ENCODE measurements at regions not wholly inside any gene's neighbourhood (a gene's known extent, or its start where the extent isn't known, plus 50 kb on each side); places are given as distances from the start of the nearest gene placed in this dataset.

DNA sequence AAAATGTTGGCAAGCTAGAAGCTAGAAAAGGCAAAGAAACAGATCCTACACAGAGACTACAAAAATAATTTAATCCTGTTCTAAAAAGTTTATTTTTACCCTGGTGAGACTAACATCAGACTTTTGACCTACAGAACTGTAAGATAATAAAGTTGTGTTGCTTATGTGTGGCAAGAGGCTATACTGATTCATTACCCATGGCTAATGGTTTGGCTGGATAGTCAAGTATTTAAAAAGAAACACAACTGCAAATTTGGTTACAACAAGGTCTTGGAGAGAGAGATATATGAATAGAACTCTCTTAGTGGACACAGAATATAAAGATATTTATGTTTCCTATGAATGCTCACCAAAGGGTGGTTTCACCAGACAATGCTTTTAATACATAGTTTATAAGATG, 364.2 kb upstream of the PLSCR5 start:
- DNase-seq (ENCODE audit: extremely low spot score), result no peak
- POLR2A ChIA-PET, result no interaction called here
- CTCF ChIA-PET, result no interaction called here
- TF ChIP-seq SP1 (IDR thresholded peaks at IDR 0.05), result no peak
- TF ChIP-seq ARNT (IDR thresholded peaks at IDR 0.05), result no peak
- TF ChIP-seq L3MBTL2 (conservative IDR thresholded peaks at IDR 0.05), result no peak
- TF ChIP-seq, protein P1, sequence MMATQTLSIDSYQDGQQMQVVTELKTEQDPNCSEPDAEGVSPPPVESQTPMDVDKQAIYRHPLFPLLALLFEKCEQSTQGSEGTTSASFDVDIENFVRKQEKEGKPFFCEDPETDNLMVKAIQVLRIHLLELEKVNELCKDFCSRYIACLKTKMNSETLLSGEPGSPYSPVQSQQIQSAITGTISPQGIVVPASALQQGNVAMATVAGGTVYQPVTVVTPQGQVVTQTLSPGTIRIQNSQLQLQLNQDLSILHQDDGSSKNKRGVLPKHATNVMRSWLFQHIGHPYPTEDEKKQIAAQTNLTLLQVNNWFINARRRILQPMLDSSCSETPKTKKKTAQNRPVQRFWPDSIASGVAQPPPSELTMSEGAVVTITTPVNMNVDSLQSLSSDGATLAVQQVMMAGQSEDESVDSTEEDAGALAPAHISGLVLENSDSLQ (IDR thresholded peaks at IDR 0.05), result no peak
- TF ChIP-seq BHLHE40 (IDR thresholded peaks at IDR 0.05; ENCODE audit: borderline replicate concordance), result no peak
- TF ChIP-seq FOXM1 (IDR thresholded peaks at IDR 0.05; ENCODE audit: borderline replicate concordance), result no peak
- TF ChIP-seq HDGF (IDR thresholded peaks at IDR 0.05; ENCODE audit: borderline replicate concordance), result no peak
- no peak for TF ChIP-seq CTBP1 (IDR thresholded peaks at IDR 0.05; ENCODE audit: borderline replicate concordance)

DNA sequence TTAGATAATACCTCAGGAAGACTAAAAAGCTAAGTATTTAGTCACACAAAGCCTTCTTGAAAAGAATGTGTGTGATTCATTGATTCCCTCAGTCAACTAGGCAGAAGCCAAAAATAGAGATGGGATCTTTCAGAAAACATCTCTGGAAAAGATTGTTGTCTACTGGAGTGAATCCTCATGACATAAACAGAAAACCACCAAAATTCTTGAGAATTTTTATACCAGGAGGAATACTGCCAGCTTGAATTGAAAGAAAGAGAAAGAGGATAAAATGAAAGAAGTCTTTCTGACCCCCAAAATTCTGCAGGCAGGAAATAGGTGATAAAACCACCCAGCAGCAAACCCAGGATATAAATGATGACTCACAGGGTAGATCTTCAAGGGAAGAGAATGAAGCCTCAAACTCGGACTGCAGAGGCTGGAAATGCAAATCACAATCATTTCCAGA, 363.1 kb upstream of the PLSCR5 start:
- DNase-seq (ENCODE audit: extremely low spot score), result no peak
- TF ChIP-seq HDGF (IDR thresholded peaks at IDR 0.05; ENCODE audit: borderline replicate concordance), result no peak
- no peak for TF ChIP-seq ARNT (IDR thresholded peaks at IDR 0.05)
- TF ChIP-seq LEF1 (IDR thresholded peaks at IDR 0.05; ENCODE audit: borderline replicate concordance), result no peak
- TF ChIP-seq L3MBTL2 (conservative IDR thresholded peaks at IDR 0.05), result no peak
- ChIA-PET POLR2A (no interaction called here), CTCF (no interaction called here)

DNA sequence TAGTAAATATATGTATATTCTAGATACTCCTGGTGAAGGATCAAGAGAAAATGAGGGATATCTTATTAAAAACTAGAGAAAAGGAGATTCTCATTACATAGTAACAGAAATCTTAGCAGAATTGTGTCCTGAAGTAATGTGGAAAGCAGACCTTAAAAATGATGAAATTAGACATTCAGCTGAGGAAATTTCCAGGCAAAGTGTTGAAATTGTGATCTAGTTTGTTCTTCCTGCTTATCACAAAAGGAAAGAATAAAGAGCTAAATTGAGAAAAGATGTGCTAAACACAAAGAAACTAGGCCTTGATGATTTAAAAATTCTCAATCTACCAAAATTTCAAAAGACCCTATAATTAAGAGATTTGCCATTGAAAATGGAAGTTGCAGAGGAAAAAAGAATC, 362.6 kb upstream of the PLSCR5 start:
- TF ChIP-seq FOXM1 (IDR thresholded peaks at IDR 0.05; ENCODE audit: borderline replicate concordance) (no peak), ELF4 (IDR thresholded peaks at IDR 0.05) (no peak), FOXK2 (IDR thresholded peaks at IDR 0.05) (no peak), SUZ12 (IDR thresholded peaks at IDR 0.05) (no peak), ARNT (IDR thresholded peaks at IDR 0.05) (no peak), BHLHE40 (IDR thresholded peaks at IDR 0.05; ENCODE audit: borderline replicate concordance) (no peak), L3MBTL2 (conservative IDR thresholded peaks at IDR 0.05) (no peak), HDGF (IDR thresholded peaks at IDR 0.05; ENCODE audit: borderline replicate concordance) (no peak), SP1 (IDR thresholded peaks at IDR 0.05) (no peak), CTBP1 (IDR thresholded peaks at IDR 0.05; ENCODE audit: borderline replicate concordance) (no peak), NFRKB (IDR thresholded peaks at IDR 0.05) (no peak), FOXA1 (IDR thresholded peaks at IDR 0.05) (no peak), LEF1 (IDR thresholded peaks at IDR 0.05; ENCODE audit: borderline replicate concordance) (no peak), TARDBP (IDR thresholded peaks at IDR 0.05) (no peak)
- TF ChIP-seq, protein P1 (IDR thresholded peaks at IDR 0.05), result no peak
- ChIA-PET CTCF (no interaction called here), POLR2A (no interaction called here)
- DNase-seq (ENCODE audit: extremely low spot score), result no peak

DNA sequence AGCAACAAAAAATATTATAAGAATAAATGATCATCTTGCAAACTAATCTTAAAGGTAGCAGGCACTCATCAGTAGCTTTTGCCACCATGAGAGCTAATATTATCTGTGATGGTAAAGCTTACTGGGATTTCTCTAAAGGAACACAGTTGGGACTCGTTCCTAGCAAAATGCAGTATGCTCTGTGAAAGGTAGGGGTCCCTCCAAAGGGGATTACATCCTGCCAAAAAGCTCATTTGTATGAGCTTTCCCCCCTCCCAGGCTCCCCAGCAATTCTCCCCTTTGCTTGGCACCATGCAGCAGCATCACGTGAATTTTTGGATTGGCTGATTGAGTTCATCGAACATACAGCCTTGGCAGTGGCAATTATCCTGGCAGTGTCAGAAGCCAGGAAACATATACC, 361.0 kb upstream of the PLSCR5 start:
- POLR2A ChIA-PET, result no interaction called here
- TF ChIP-seq BHLHE40 (IDR thresholded peaks at IDR 0.05; ENCODE audit: borderline replicate concordance), result no peak
- TF ChIP-seq TARDBP (IDR thresholded peaks at IDR 0.05), result no peak
- no peak for TF ChIP-seq SUZ12 (IDR thresholded peaks at IDR 0.05)
- no peak for TF ChIP-seq L3MBTL2 (conservative IDR thresholded peaks at IDR 0.05)
- no peak for TF ChIP-seq ELF4 (IDR thresholded peaks at IDR 0.05)
- TF ChIP-seq FOXA1 (IDR thresholded peaks at IDR 0.05), result no peak
- TF ChIP-seq ZNF384 (IDR thresholded peaks at IDR 0.05), result no peak
- no peak for TF ChIP-seq FOXK2 (IDR thresholded peaks at IDR 0.05)
- TF ChIP-seq, protein P1 (IDR thresholded peaks at IDR 0.05), result no peak
- no peak for DNase-seq (ENCODE audit: extremely low spot score)
- CTCF ChIA-PET, result no interaction called here

DNA sequence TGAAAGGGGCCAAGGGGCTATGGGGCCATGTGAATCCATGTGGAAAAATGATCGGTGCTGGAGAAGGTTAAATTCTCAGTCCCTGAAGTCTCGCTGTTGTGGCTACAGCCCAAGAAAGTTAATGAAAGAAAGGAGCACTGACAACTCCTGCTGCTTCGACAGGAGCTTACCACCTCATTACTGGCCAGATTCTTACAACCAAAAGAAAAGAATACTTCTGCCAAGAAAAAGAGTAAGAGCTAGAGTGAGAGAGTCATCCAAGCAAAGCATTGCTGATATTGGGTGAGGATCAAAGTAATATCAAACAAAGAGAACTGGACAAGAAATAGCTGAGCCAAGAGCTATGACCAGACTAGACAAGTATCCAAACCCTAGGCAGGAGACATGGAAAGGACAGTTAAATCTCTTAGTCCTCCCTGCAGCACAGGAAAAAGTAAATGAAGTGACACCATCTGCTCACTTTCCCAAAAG, 348.4 kb upstream of the PLSCR5 start:
- ChIA-PET CTCF (no interaction called here), POLR2A (no interaction called here)
- TF ChIP-seq HDGF (IDR thresholded peaks at IDR 0.05; ENCODE audit: borderline replicate concordance) (no peak), FOXK2 (IDR thresholded peaks at IDR 0.05) (no peak), CTBP1 (IDR thresholded peaks at IDR 0.05; ENCODE audit: borderline replicate concordance) (no peak), FOXA1 (IDR thresholded peaks at IDR 0.05) (no peak), ELF4 (IDR thresholded peaks at IDR 0.05) (no peak), TARDBP (IDR thresholded peaks at IDR 0.05) (no peak), BHLHE40 (IDR thresholded peaks at IDR 0.05; ENCODE audit: borderline replicate concordance) (no peak), L3MBTL2 (conservative IDR thresholded peaks at IDR 0.05) (no peak), ARNT (IDR thresholded peaks at IDR 0.05) (no peak), SP1 (IDR thresholded peaks at IDR 0.05) (no peak), SUZ12 (IDR thresholded peaks at IDR 0.05) (no peak), LEF1 (IDR thresholded peaks at IDR 0.05; ENCODE audit: borderline replicate concordance) (no peak), NFRKB (IDR thresholded peaks at IDR 0.05) (no peak), FOXM1 (IDR thresholded peaks at IDR 0.05; ENCODE audit: borderline replicate concordance) (no peak)
- no peak for DNase-seq (ENCODE audit: extremely low spot score)

DNA sequence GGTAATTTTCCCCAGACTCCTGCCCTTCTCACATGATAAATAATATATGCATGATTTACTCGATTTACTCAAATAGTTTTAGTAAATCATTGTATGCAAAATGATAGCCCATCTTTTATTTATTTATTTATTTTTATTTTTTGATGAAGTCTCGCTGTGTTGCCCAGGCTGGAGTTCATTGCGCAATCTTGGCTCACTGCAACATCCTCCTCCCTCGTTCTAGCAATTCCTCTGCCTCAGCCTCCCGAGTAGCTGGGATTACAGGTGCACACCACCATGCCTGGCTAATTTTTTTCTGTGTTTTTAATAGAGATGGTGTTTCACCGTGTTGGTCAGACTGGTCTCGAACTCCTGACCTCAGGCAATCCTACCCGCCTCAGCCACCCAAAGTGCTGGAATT, 343.8 kb upstream of the PLSCR5 start:
- POLR2A ChIA-PET, result no interaction called here
- CTCF ChIA-PET, result no interaction called here
- no peak for DNase-seq (ENCODE audit: extremely low spot score)
- TF ChIP-seq BHLHE40 (IDR thresholded peaks at IDR 0.05; ENCODE audit: borderline replicate concordance), result no peak
- TF ChIP-seq ZNF384 (IDR thresholded peaks at IDR 0.05), result no peak
- TF ChIP-seq ELF4 (IDR thresholded peaks at IDR 0.05), result no peak
- TF ChIP-seq FOXM1 (IDR thresholded peaks at IDR 0.05; ENCODE audit: borderline replicate concordance), result no peak
- no peak for TF ChIP-seq SUZ12 (IDR thresholded peaks at IDR 0.05)
- no peak for TF ChIP-seq SP1 (IDR thresholded peaks at IDR 0.05)
- no peak for TF ChIP-seq ARNT (IDR thresholded peaks at IDR 0.05)
- no peak for TF ChIP-seq CTBP1 (IDR thresholded peaks at IDR 0.05; ENCODE audit: borderline replicate concordance)
- no peak for TF ChIP-seq TARDBP (IDR thresholded peaks at IDR 0.05)
- no peak for TF ChIP-seq FOXK2 (IDR thresholded peaks at IDR 0.05)

All from HEK293T (cell line).